ENCODE measurements at regions not wholly inside any gene's neighbourhood (a gene's known extent, or its start where the extent isn't known, plus 50 kb on each side); places are given as distances from the start of the nearest gene placed in this dataset.

GRCh38 chr15:36007699-36008098 lies 461.7 kb upstream of the DPH6 start:
- BruUV-seq (replicated peaks): no TSS peak
- no peaks in the 10 kb centered on the region for H3K4me1 Mint-ChIP-seq (ENCODE audit: insufficient read depth, unreplicated experiment)
- DNase-seq (ENCODE audit: unreplicated experiment): no peak
- H3K27me3 Mint-ChIP-seq (ENCODE audit: insufficient read depth, unreplicated experiment): no peaks in the 10 kb centered on the region
- no peaks in the 10 kb centered on the region for H3K9me3 Mint-ChIP-seq (ENCODE audit: unreplicated experiment)
- intact Hi-C loops (cut with micrococcal nuclease): no loop called here
- TF ChIP-seq, protein P1, sequence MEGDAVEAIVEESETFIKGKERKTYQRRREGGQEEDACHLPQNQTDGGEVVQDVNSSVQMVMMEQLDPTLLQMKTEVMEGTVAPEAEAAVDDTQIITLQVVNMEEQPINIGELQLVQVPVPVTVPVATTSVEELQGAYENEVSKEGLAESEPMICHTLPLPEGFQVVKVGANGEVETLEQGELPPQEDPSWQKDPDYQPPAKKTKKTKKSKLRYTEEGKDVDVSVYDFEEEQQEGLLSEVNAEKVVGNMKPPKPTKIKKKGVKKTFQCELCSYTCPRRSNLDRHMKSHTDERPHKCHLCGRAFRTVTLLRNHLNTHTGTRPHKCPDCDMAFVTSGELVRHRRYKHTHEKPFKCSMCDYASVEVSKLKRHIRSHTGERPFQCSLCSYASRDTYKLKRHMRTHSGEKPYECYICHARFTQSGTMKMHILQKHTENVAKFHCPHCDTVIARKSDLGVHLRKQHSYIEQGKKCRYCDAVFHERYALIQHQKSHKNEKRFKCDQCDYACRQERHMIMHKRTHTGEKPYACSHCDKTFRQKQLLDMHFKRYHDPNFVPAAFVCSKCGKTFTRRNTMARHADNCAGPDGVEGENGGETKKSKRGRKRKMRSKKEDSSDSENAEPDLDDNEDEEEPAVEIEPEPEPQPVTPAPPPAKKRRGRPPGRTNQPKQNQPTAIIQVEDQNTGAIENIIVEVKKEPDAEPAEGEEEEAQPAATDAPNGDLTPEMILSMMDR (IDR thresholded peaks at IDR 0.05; ENCODE audit: unreplicated experiment): no peak
- no peak overlapping the region for H3K4me3 Mint-ChIP-seq (ENCODE audit: unreplicated experiment)
- POLR2A ChIA-PET: interaction anchor here (0.9 kb wide), 1 partner anchor 441 kb away, joined by 4 read pairs; no protein-coding TSS in a partner anchor
- CTCF ChIA-PET: interaction anchor here (0.7 kb wide), 1 partner anchor 194 kb away, joined by 5 read pairs; no protein-coding TSS in a partner anchor
- no peaks in the 10 kb centered on the region for H3K36me3 Mint-ChIP-seq (ENCODE audit: insufficient read depth, unreplicated experiment)
- no peak overlapping the region for H3K27ac Mint-ChIP-seq (ENCODE audit: low read depth, unreplicated experiment)

- no peak for DNase-seq (ENCODE audit: unreplicated experiment)
- Mint-ChIP-seq H3K4me3 (ENCODE audit: unreplicated experiment) (no peak overlapping the region), H3K4me1 (ENCODE audit: insufficient read depth, unreplicated experiment) (no peaks in the 10 kb centered on the region), H3K36me3 (ENCODE audit: insufficient read depth, unreplicated experiment) (no peaks in the 10 kb centered on the region), H3K9me3 (ENCODE audit: unreplicated experiment) (no peaks in the 10 kb centered on the region), H3K27me3 (ENCODE audit: insufficient read depth, unreplicated experiment) (no peaks in the 10 kb centered on the region), H3K27ac (ENCODE audit: low read depth, unreplicated experiment) (no peak overlapping the region)
- ChIA-PET CTCF (interaction anchor here (0.5 to 0.7 kb wide), 3 partner anchors 257 to 762 kb away, joined by 3 read pairs; no protein-coding TSS in a partner anchor), POLR2A (interaction anchor here (0.9 kb wide), 1 partner anchor 442 kb away, joined by 4 read pairs; no protein-coding TSS in a partner anchor)
- TF ChIP-seq, protein P1 (IDR thresholded peaks at IDR 0.05; ENCODE audit: unreplicated experiment): no peak
- intact Hi-C loops (cut with micrococcal nuclease): no loop called here
- BruUV-seq (replicated peaks): no TSS peak
Observed at GRCh38 chr15:36008719-36009118, 462.8 kb upstream of the DPH6 start.

DNA sequence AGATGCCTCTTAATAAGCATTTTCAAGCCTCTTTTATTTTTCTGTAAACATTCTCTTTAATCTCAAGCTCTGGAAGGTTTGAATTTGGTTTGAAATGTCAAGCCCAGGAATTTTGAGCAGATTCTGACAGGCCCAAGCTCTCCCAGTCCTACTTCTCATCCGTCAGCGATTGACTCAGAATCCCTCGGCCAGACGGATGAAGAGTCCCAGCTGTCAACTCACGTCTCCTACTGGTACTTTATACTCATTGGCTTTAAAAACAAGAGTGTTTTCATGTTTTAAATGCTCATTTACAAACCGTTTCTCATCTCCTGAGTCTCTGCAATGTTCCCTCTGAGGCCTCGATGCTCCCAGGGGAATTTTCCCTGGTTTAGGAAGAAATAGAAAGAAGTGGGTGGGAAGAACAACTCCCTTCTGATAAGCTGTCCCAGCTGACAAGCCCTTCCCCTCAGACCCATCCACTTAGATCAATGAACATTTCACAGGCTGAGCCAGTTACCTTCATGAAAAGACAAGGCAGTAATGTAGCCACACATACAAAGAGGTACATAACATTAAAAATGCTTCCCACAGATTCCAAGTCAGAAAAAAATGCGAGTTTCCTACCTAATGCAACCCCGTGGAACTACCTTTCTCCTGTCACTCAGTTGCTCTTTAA lies 478.2 kb upstream of the DPH6 start:
- Mint-ChIP-seq H3K9me3 (ENCODE audit: unreplicated experiment) (no peaks in the 10 kb centered on the region), H3K36me3 (ENCODE audit: insufficient read depth, unreplicated experiment) (no peaks in the 10 kb centered on the region), H3K27me3 (ENCODE audit: insufficient read depth, unreplicated experiment) (no peaks in the 10 kb centered on the region), H3K4me1 (ENCODE audit: insufficient read depth, unreplicated experiment) (no peaks in the 10 kb centered on the region), H3K4me3 (ENCODE audit: unreplicated experiment) (no peak overlapping the region), H3K27ac (ENCODE audit: low read depth, unreplicated experiment) (no peak overlapping the region)
- POLR2A ChIA-PET: interaction anchor here (0.7 kb wide), 1 partner anchor 211 kb away, joined by 3 read pairs; no protein-coding TSS in a partner anchor
- TF ChIP-seq, protein P1 (IDR thresholded peaks at IDR 0.05; ENCODE audit: unreplicated experiment): no peak
- no TSS peak for BruUV-seq (replicated peaks)
- intact Hi-C loops (cut with micrococcal nuclease): no loop called here
- CTCF ChIA-PET: interaction anchor here (0.7 kb wide), 2 partner anchors 12 to 1109 kb away, joined by 3 read pairs; no protein-coding TSS in a partner anchor
- no peak for DNase-seq (ENCODE audit: unreplicated experiment)

- intact Hi-C loops (cut with micrococcal nuclease): no loop called here
- no peak for DNase-seq (ENCODE audit: unreplicated experiment)
- no peak overlapping the region for H3K27ac Mint-ChIP-seq (ENCODE audit: low read depth, unreplicated experiment)
- H3K27me3 Mint-ChIP-seq (ENCODE audit: insufficient read depth, unreplicated experiment): no peaks in the 10 kb centered on the region
- H3K36me3 Mint-ChIP-seq (ENCODE audit: insufficient read depth, unreplicated experiment): no peaks in the 10 kb centered on the region
- no peak overlapping the region for H3K4me3 Mint-ChIP-seq (ENCODE audit: unreplicated experiment)
- TF ChIP-seq, protein P1 (IDR thresholded peaks at IDR 0.05; ENCODE audit: unreplicated experiment): no peak
- H3K9me3 Mint-ChIP-seq (ENCODE audit: unreplicated experiment): no peaks in the 10 kb centered on the region
- POLR2A ChIA-PET: no interaction called here
- no peaks in the 10 kb centered on the region for H3K4me1 Mint-ChIP-seq (ENCODE audit: insufficient read depth, unreplicated experiment)
- no TSS peak for BruUV-seq (replicated peaks)
- CTCF ChIA-PET: interaction anchor here (0.6 kb wide), 1 partner anchor 511 kb away, joined by 4 read pairs; no protein-coding TSS in a partner anchor
Observed at GRCh38 chr15:36026627-36027283, 480.8 kb upstream of the DPH6 start.

Data from MCF 10A (cell line).